Liver (tissue), 8 donors: ENCODE measurements at regions not wholly inside any gene's neighbourhood (a gene's known extent, or its start where the extent isn't known, plus 50 kb on each side); places are given as distances from the start of the nearest gene placed in this dataset.

Experiments
- DNase-seq: peaks from one replicate; pipeline ENCODE4 v3.0.0-alpha.2; 2017; ENCODE audit warnings: low spot score
- H3K27ac ChIP-seq, 2 donors: one replicate each; pipeline ENCODE4 v1.7.0; 2013; ENCODE audit warnings: inconsistent platforms in 2 of 2, low read length in 2 of 2, control low read depth in 1 of 2, low read depth in 1 of 2, mild to moderate bottlenecking in 1 of 2
- H3K27me3 ChIP-seq, 4 donors: one replicate each; pipeline versions ENCODE4 v1.6.1 to v1.7.0; 2013; ENCODE audit warnings: low read length in 3 of 4, inconsistent platforms in 1 of 4, mild to moderate bottlenecking in 1 of 4, moderate library complexity in 1 of 4; ENCODE audit not compliant: control insufficient read depth in 4 of 4, insufficient read depth in 4 of 4
- H3K36me3 ChIP-seq, 4 donors: one replicate each; pipeline versions ENCODE4 v1.6.1 to v1.7.0; 2013; ENCODE audit warnings: low read length in 3 of 4, mild to moderate bottlenecking in 3 of 4, low read depth in 1 of 4, moderate library complexity in 1 of 4; ENCODE audit not compliant: control insufficient read depth in 4 of 4, insufficient read depth in 3 of 4
- H3K4me1 ChIP-seq, 4 donors: one replicate each; pipeline versions ENCODE4 v1.6.1 to v1.7.0; 2013; ENCODE audit warnings: low read length in 3 of 4, mild to moderate bottlenecking in 3 of 4, moderate library complexity in 1 of 4; ENCODE audit not compliant: control insufficient read depth in 4 of 4, insufficient read depth in 4 of 4
- H3K4me3 ChIP-seq, 3 donors: one replicate each; pipeline versions ENCODE4 v1.6.1 to v1.7.0; 2013; ENCODE audit warnings: low read length in 3 of 3, control low read depth in 1 of 3, low read depth in 1 of 3, mild to moderate bottlenecking in 1 of 3
- H3K9ac ChIP-seq, 2 donors: one replicate each; pipeline ENCODE4 v1.7.0; 2013; ENCODE audit warnings: low read length in 2 of 2, mild to moderate bottlenecking in 2 of 2, moderate library complexity in 2 of 2, control low read depth in 1 of 2, low read depth in 1 of 2
- H3K9me3 ChIP-seq, 4 donors: one replicate each; pipeline versions ENCODE4 v1.6.1 to v1.7.0; 2013; ENCODE audit warnings: low read length in 3 of 4; ENCODE audit not compliant: control insufficient read depth in 4 of 4
- EGR1 ChIP-seq, 2 donors: IDR thresholded peaks; 2 replicates each; pipeline ENCODE4 v1.6.1; 2016 to 2018; ENCODE audit warnings: antibody characterized with exemption in 2 of 2, low read depth in 2 of 2
- FOXA1 ChIP-seq: IDR thresholded peaks from 2 replicates; pipeline ENCODE4 v1.6.1; 2016; ENCODE audit warnings: antibody characterized with exemption
- FOXA2 ChIP-seq: IDR thresholded peaks from 2 replicates; pipeline ENCODE4 v1.6.1; 2016; ENCODE audit warnings: antibody characterized with exemption
- GABPA ChIP-seq, 2 donors: IDR thresholded peaks in 1 of 2; conservative IDR thresholded peaks in 1 of 2; 2 replicates each; pipeline ENCODE4 v1.6.1; 2016; ENCODE audit warnings: antibody characterized with exemption in 2 of 2, mild to moderate bottlenecking in 1 of 2, moderate library complexity in 1 of 2
- HNF4A ChIP-seq, 2 donors: conservative IDR thresholded peaks; 2 replicates each; pipeline ENCODE4 v1.6.1; 2016; ENCODE audit warnings: antibody characterized with exemption in 2 of 2, mild to moderate bottlenecking in 2 of 2
- HNF4G ChIP-seq: IDR thresholded peaks from 2 replicates; pipeline ENCODE4 v1.6.1; 2016; ENCODE audit warnings: antibody characterized with exemption
- JUND ChIP-seq, 2 donors: IDR thresholded peaks; 2 replicates each; pipeline ENCODE4 v1.6.1; 2016; ENCODE audit warnings: antibody characterized with exemption in 2 of 2
- NR2F2 ChIP-seq: IDR thresholded peaks from 2 replicates; pipeline ENCODE4 v1.6.1; 2016; ENCODE audit warnings: antibody characterized with exemption
- RAD21 ChIP-seq, 2 donors: IDR thresholded peaks; 2 replicates each; pipeline ENCODE4 v1.6.1; 2016; ENCODE audit warnings: antibody characterized with exemption in 2 of 2, mild to moderate bottlenecking in 2 of 2
- REST ChIP-seq: IDR thresholded peaks from 2 replicates; pipeline ENCODE4 v1.6.1; 2016; ENCODE audit warnings: antibody characterized with exemption, mild to moderate bottlenecking
- RXRA ChIP-seq, 2 donors: IDR thresholded peaks; 2 replicates each; pipeline ENCODE4 v1.6.1; 2017 to 2018; ENCODE audit warnings: antibody characterized with exemption in 2 of 2, mild to moderate bottlenecking in 1 of 2
- SP1 ChIP-seq: IDR thresholded peaks from 2 replicates; pipeline ENCODE4 v1.6.1; 2018; ENCODE audit warnings: antibody characterized with exemption, mild to moderate bottlenecking
- TAF1 ChIP-seq: conservative IDR thresholded peaks from 2 replicates; pipeline ENCODE4 v1.6.1; 2016; ENCODE audit warnings: antibody characterized with exemption, mild to moderate bottlenecking
- YY1 ChIP-seq: IDR thresholded peaks from 2 replicates; pipeline ENCODE4 v1.6.1; 2016; ENCODE audit warnings: antibody characterized with exemption, mild to moderate bottlenecking
- WGBS: extraction: QIAGEN DNeasy Blood & Tissue Kit; methylation state at CpG from one replicate; pipeline ENCODE4 v1.1.7; 2013; 5-methylcytosine and 5-hydroxymethylcytosine counted together
- TF ChIP-seq, protein P1 (sequence below): IDR thresholded peaks from 2 replicates; pipeline ENCODE4 v1.6.1; 2016; ENCODE audit warnings: antibody characterized with exemption
- TF ChIP-seq, protein P2 (sequence below): IDR thresholded peaks from 2 replicates; pipeline ENCODE4 v1.6.1; 2016; ENCODE audit warnings: antibody characterized with exemption
- TF ChIP-seq, protein P3 (sequence below): IDR thresholded peaks from 2 replicates; pipeline ENCODE4 v1.6.1; 2016; ENCODE audit warnings: antibody characterized with exemption
- TF ChIP-seq, protein P4 (sequence below): fragments of 150-350 bp; IDR thresholded peaks from 2 replicates; pipeline ENCODE4 v1.5.1; 2017; ENCODE audit warnings: improper control_type of control experiment, low read depth, low read length; ENCODE audit not compliant: missing input control
- donor health status: healthy.
- donor health status: healthy.
- donor health status: healthy.
- donor health status: healthy.
- donor health status: healthy.

- TF ChIP-seq, protein P1, sequence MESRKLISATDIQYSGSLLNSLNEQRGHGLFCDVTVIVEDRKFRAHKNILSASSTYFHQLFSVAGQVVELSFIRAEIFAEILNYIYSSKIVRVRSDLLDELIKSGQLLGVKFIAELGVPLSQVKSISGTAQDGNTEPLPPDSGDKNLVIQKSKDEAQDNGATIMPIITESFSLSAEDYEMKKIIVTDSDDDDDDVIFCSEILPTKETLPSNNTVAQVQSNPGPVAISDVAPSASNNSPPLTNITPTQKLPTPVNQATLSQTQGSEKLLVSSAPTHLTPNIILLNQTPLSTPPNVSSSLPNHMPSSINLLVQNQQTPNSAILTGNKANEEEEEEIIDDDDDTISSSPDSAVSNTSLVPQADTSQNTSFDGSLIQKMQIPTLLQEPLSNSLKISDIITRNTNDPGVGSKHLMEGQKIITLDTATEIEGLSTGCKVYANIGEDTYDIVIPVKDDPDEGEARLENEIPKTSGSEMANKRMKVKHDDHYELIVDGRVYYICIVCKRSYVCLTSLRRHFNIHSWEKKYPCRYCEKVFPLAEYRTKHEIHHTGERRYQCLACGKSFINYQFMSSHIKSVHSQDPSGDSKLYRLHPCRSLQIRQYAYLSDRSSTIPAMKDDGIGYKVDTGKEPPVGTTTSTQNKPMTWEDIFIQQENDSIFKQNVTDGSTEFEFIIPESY = no peak
Observed at GRCh38 chr1:172827301-172827700, 168.4 kb downstream of the FASLG start (continued).

- Histone ChIP-seq H3K27me3 (no peaks in the 10 kb centered on the region), H3K9me3 (no peaks in the 10 kb centered on the region), H3K9ac (no peak overlapping the region), H3K36me3 (no peaks in the 10 kb centered on the region), H3K27ac (no peak overlapping the region), H3K4me3 (no peak overlapping the region), H3K4me1 (peaks cover 0 to 13% (median 6%) of the 10 kb centered on the region in 4 donors)
- TF ChIP-seq JUND (IDR thresholded peaks at IDR 0.05) = no peak
- no peak for TF ChIP-seq TAF1
- no peak for TF ChIP-seq HNF4G
- no peak for TF ChIP-seq RAD21 (IDR thresholded peaks at IDR 0.05)
- no peak for TF ChIP-seq RXRA (IDR thresholded peaks at IDR 0.05)
- 93% methylated on average over 2 of the region's 2 CpGs for WGBS
- no peak for DNase-seq
Observed at GRCh38 chr1:172827841-172828240, 168.9 kb downstream of the FASLG start.

DNA sequence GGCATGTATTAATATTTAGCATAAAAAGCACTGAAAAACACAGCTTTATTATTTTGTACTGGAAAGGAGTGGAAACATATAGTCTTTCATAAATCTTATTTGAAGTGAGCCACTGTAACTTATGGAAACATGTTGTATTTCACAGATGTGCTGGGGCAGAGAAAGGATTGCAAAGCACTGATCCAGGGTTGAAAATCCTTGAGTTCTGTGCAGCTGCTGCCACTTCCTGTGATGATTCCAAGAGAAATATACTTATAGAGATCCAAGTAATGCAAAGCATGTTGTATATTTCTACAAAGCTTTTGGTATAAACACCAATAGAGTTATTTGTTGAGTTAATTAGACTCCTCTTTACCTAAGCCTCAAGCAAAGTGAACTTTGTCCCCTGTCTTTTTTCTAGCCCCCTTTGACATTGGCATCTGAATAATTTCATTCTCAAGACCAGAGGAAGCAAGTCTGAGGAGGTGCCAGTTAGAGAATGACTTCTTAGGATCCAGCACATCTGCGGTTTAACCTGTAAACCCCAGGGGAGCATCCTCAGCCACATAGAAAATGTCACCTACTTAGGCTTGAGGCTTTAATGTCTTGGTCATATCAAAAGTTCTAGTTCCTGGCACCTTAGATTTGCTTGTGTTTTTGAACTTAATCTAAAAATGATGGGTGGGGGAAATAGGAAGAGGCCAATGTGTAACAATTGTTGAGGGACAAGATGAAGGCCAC is 173.3 kb downstream of the FASLG start:
- TF ChIP-seq HNF4G = no peak
- TF ChIP-seq, protein P2, sequence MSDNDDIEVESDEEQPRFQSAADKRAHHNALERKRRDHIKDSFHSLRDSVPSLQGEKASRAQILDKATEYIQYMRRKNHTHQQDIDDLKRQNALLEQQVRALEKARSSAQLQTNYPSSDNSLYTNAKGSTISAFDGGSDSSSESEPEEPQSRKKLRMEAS = no peak
- TF ChIP-seq REST = no peak
- TF ChIP-seq SP1 = no peak
- TF ChIP-seq, protein P3, sequence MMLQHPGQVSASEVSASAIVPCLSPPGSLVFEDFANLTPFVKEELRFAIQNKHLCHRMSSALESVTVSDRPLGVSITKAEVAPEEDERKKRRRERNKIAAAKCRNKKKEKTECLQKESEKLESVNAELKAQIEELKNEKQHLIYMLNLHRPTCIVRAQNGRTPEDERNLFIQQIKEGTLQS = no peak
- TF ChIP-seq FOXA2 = no peak
- TF ChIP-seq RAD21 (IDR thresholded peaks at IDR 0.05) = no peak
- no peak for TF ChIP-seq HNF4A (conservative IDR thresholded peaks at IDR 0.05)
- TF ChIP-seq, protein P4, sequence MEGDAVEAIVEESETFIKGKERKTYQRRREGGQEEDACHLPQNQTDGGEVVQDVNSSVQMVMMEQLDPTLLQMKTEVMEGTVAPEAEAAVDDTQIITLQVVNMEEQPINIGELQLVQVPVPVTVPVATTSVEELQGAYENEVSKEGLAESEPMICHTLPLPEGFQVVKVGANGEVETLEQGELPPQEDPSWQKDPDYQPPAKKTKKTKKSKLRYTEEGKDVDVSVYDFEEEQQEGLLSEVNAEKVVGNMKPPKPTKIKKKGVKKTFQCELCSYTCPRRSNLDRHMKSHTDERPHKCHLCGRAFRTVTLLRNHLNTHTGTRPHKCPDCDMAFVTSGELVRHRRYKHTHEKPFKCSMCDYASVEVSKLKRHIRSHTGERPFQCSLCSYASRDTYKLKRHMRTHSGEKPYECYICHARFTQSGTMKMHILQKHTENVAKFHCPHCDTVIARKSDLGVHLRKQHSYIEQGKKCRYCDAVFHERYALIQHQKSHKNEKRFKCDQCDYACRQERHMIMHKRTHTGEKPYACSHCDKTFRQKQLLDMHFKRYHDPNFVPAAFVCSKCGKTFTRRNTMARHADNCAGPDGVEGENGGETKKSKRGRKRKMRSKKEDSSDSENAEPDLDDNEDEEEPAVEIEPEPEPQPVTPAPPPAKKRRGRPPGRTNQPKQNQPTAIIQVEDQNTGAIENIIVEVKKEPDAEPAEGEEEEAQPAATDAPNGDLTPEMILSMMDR = no peak
- TF ChIP-seq, protein P1 = no peak
- no peak for TF ChIP-seq FOXA1
- no peak for TF ChIP-seq NR2F2
- TF ChIP-seq EGR1 (IDR thresholded peaks at IDR 0.05; ENCODE audit: low read depth in 2 of 2) = no peak
- TF ChIP-seq TAF1 = no peak
- no peak for TF ChIP-seq GABPA (IDR thresholded peaks at IDR 0.05 in 1 of 2, conservative IDR thresholded peaks at IDR 0.05 in 1 of 2)
- no peak for TF ChIP-seq YY1
- TF ChIP-seq RXRA (IDR thresholded peaks at IDR 0.05) = no peak
- TF ChIP-seq JUND (IDR thresholded peaks at IDR 0.05) = no peak
- Histone ChIP-seq H3K36me3 (no peaks in the 10 kb centered on the region), H3K27ac (no peak overlapping the region), H3K9me3 (no peaks in the 10 kb centered on the region), H3K4me3 (no peak overlapping the region), H3K9ac (no peak overlapping the region), H3K4me1 (no peaks in the 10 kb centered on the region), H3K27me3 (no peaks in the 10 kb centered on the region)
- DNase-seq = no peak
- whole genome bisulfite sequencing = 90% methylated on average over 1 of the region's 1 CpG
